ENCODE measurements at regions not wholly inside any gene's neighbourhood (a gene's known extent, or its start where the extent isn't known, plus 50 kb on each side); places are given as distances from the start of the nearest gene placed in this dataset.

GRCh38 chr11:122523846-122524805 is 131.4 kb upstream of the UBASH3B start:
- Histone ChIP-seq H3F3A (ENCODE audit: low read depth) (no peaks in the 10 kb centered on the region), H3K9me3 (ENCODE audit: insufficient read depth, low read depth, low read length) (no peaks in the 10 kb centered on the region), H2AFZ (ENCODE audit: low read length) (no peak overlapping the region), H3K9me2 (replicated peaks; ENCODE audit: low read depth, low read length) (no peaks in the 10 kb centered on the region), H3K4me3 (ENCODE audit: low read length, poor library complexity, severe bottlenecking) (no peak overlapping the region), H3K4me1 (ENCODE audit: insufficient read depth, low read length, poor library complexity, severe bottlenecking) (no peaks in the 10 kb centered on the region), H3K36me3 (ENCODE audit: insufficient read depth, low read length) (no peaks in the 10 kb centered on the region), H3K27me3 (ENCODE audit: insufficient read depth, low read length, poor library complexity, severe bottlenecking) (no peaks in the 10 kb centered on the region), H3K9ac (ENCODE audit: low read depth, low read length, poor library complexity, severe bottlenecking) (no peak overlapping the region), H3K79me2 (ENCODE audit: insufficient read depth, low read length) (no peaks in the 10 kb centered on the region), H4K20me1 (ENCODE audit: insufficient read depth, low read length, poor library complexity, severe bottlenecking) (no peaks in the 10 kb centered on the region), H3K4me2 (ENCODE audit: low read depth, low read length, poor library complexity, severe bottlenecking) (no peak overlapping the region)
- TF ChIP-seq, protein P1, sequence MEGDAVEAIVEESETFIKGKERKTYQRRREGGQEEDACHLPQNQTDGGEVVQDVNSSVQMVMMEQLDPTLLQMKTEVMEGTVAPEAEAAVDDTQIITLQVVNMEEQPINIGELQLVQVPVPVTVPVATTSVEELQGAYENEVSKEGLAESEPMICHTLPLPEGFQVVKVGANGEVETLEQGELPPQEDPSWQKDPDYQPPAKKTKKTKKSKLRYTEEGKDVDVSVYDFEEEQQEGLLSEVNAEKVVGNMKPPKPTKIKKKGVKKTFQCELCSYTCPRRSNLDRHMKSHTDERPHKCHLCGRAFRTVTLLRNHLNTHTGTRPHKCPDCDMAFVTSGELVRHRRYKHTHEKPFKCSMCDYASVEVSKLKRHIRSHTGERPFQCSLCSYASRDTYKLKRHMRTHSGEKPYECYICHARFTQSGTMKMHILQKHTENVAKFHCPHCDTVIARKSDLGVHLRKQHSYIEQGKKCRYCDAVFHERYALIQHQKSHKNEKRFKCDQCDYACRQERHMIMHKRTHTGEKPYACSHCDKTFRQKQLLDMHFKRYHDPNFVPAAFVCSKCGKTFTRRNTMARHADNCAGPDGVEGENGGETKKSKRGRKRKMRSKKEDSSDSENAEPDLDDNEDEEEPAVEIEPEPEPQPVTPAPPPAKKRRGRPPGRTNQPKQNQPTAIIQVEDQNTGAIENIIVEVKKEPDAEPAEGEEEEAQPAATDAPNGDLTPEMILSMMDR (conservative IDR thresholded peaks at IDR 0.05; ENCODE audit: low read length), result no peak

DNA sequence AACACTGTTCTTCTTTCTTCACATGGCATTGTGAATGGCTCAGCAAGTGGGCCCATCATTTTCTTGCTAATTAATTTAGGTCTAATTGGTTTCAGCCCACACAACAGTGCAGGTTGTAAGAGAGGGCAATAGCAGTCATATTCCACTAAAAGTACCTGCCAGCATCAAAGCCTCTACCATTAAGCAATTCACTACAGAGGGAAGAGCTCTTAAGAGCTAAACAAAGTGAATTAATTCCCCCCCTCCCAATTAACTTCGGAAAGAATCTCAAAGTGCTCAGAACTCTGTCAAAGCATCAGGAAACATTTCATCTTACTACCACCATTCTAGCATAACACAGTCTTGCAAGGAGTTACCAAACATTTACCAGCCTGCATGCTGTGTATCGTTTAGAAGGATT is 133.9 kb upstream of the UBASH3B start:
- Histone ChIP-seq H3F3A (ENCODE audit: low read depth) (no peaks in the 10 kb centered on the region), H3K36me3 (ENCODE audit: insufficient read depth, low read length) (no peaks in the 10 kb centered on the region), H3K4me1 (ENCODE audit: insufficient read depth, low read length, poor library complexity, severe bottlenecking) (no peaks in the 10 kb centered on the region), H3K9me2 (replicated peaks; ENCODE audit: low read depth, low read length) (no peaks in the 10 kb centered on the region), H4K20me1 (ENCODE audit: insufficient read depth, low read length, poor library complexity, severe bottlenecking) (no peaks in the 10 kb centered on the region), H3K4me3 (ENCODE audit: low read length, poor library complexity, severe bottlenecking) (no peak overlapping the region), H3K4me2 (ENCODE audit: low read depth, low read length, poor library complexity, severe bottlenecking) (no peak overlapping the region), H3K27me3 (ENCODE audit: insufficient read depth, low read length, poor library complexity, severe bottlenecking) (no peaks in the 10 kb centered on the region), H3K79me2 (ENCODE audit: insufficient read depth, low read length) (no peaks in the 10 kb centered on the region), H2AFZ (ENCODE audit: low read length) (no peak overlapping the region), H3K9ac (ENCODE audit: low read depth, low read length, poor library complexity, severe bottlenecking) (no peak overlapping the region), H3K9me3 (ENCODE audit: insufficient read depth, low read depth, low read length) (no peaks in the 10 kb centered on the region)
- TF ChIP-seq, protein P1 (conservative IDR thresholded peaks at IDR 0.05; ENCODE audit: low read length), result no peak
- no peak for TF ChIP-seq EZH2phosphoT487 (IDR thresholded peaks at IDR 0.05; ENCODE audit: borderline replicate concordance)

GRCh38 chr11:122517403-122518379 is 137.8 kb upstream of the UBASH3B start:
- no peak overlapping the region for H3K4me3 ChIP-seq (ENCODE audit: low read length, poor library complexity, severe bottlenecking)
- H3K9me2 ChIP-seq (replicated peaks; ENCODE audit: low read depth, low read length), result no peaks in the 10 kb centered on the region
- H3K9me3 ChIP-seq (ENCODE audit: insufficient read depth, low read depth, low read length), result no peaks in the 10 kb centered on the region
- H3K4me2 ChIP-seq (ENCODE audit: low read depth, low read length, poor library complexity, severe bottlenecking), result no peak overlapping the region
- no peaks in the 10 kb centered on the region for H3K27me3 ChIP-seq (ENCODE audit: insufficient read depth, low read length, poor library complexity, severe bottlenecking)
- H4K20me1 ChIP-seq (ENCODE audit: insufficient read depth, low read length, poor library complexity, severe bottlenecking), result no peaks in the 10 kb centered on the region
- H3K4me1 ChIP-seq (ENCODE audit: insufficient read depth, low read length, poor library complexity, severe bottlenecking), result no peaks in the 10 kb centered on the region
- no peak overlapping the region for H3K9ac ChIP-seq (ENCODE audit: low read depth, low read length, poor library complexity, severe bottlenecking)
- H3K36me3 ChIP-seq (ENCODE audit: insufficient read depth, low read length), result no peaks in the 10 kb centered on the region
- no peaks in the 10 kb centered on the region for H3K79me2 ChIP-seq (ENCODE audit: insufficient read depth, low read length)
- H3F3A ChIP-seq (ENCODE audit: low read depth), result no peaks in the 10 kb centered on the region
- TF ChIP-seq, protein P1 (conservative IDR thresholded peaks at IDR 0.05; ENCODE audit: low read length), result no peak
- no peak for TF ChIP-seq EZH2phosphoT487 (IDR thresholded peaks at IDR 0.05; ENCODE audit: borderline replicate concordance)
- no peak overlapping the region for H2AFZ ChIP-seq (ENCODE audit: low read length)

All from Loucy (cell line).